ENCODE measurements at regions not wholly inside any gene's neighbourhood (a gene's known extent, or its start where the extent isn't known, plus 50 kb on each side); places are given as distances from the start of the nearest gene placed in this dataset.

GRCh38 chr14:53325176-53325806 is 172.2 kb upstream of the DDHD1 start:
- H3K9me3 Mint-ChIP-seq: peaks cover 8% of the 10 kb centered on the region
- DNase-seq: no peak
- peaks cover 3% of the 10 kb centered on the region for H3K36me3 Mint-ChIP-seq (ENCODE audit: low read depth)
- H3K27me3 Mint-ChIP-seq (ENCODE audit: insufficient read depth): no peaks in the 10 kb centered on the region
- no peak overlapping the region for H3K4me3 Mint-ChIP-seq
- Histone ChIP-seq H3K27ac (ENCODE audit: low read depth, low read length) (no peak overlapping the region), H3K36me3 (ENCODE audit: control insufficient read depth, insufficient read depth, low read length) (no peaks in the 10 kb centered on the region), H3K4me1 (ENCODE audit: control insufficient read depth, insufficient read depth, low read length) (peaks cover 8% of the 10 kb centered on the region), H3K4me3 (ENCODE audit: low read length) (no peak overlapping the region), H3K27me3 (ENCODE audit: control insufficient read depth, insufficient read depth, low read length, poor library complexity, severe bottlenecking) (no peaks in the 10 kb centered on the region), H3K9me3 (ENCODE audit: control insufficient read depth, low read length) (no peaks in the 10 kb centered on the region), H3K9ac (ENCODE audit: extremely low read depth, low read length, poor library complexity, severe bottlenecking) (no peak overlapping the region)
- TF ChIP-seq CTCF (conservative IDR thresholded peaks at IDR 0.05): peak; percentile 77
- peaks cover 20% of the 10 kb centered on the region for H3K4me1 Mint-ChIP-seq
- H3K27ac Mint-ChIP-seq: no peak overlapping the region

- Histone ChIP-seq H3K36me3 (ENCODE audit: control insufficient read depth, insufficient read depth, low read length) (peaks cover 5% of the 10 kb centered on the region), H3K9me3 (ENCODE audit: control insufficient read depth, low read length) (peaks cover 48% of the 10 kb centered on the region), H3K27ac (ENCODE audit: low read depth, low read length) (no peak overlapping the region), H3K9ac (ENCODE audit: extremely low read depth, low read length, poor library complexity, severe bottlenecking) (no peak overlapping the region), H3K4me1 (ENCODE audit: control insufficient read depth, insufficient read depth, low read length) (no peaks in the 10 kb centered on the region), H3K27me3 (ENCODE audit: control insufficient read depth, insufficient read depth, low read length, poor library complexity, severe bottlenecking) (no peaks in the 10 kb centered on the region), H3K4me3 (ENCODE audit: low read length) (no peak overlapping the region)
- no peak for DNase-seq
- no peak overlapping the region for H3K4me3 Mint-ChIP-seq
- H3K36me3 Mint-ChIP-seq (ENCODE audit: low read depth): peaks cover 46% of the 10 kb centered on the region
- no peak for TF ChIP-seq CTCF (conservative IDR thresholded peaks at IDR 0.05)
- peaks cover 73% of the 10 kb centered on the region for H3K9me3 Mint-ChIP-seq
- H3K27me3 Mint-ChIP-seq (ENCODE audit: insufficient read depth): no peaks in the 10 kb centered on the region
- no peak overlapping the region for H3K27ac Mint-ChIP-seq
- WGBS, 2 experiments (ENCODE audit: insufficient coverage in 1 of 2, insufficient read length in 1 of 2): 65 to 83% methylated on average over 3 to 5 of the region's 5 CpGs
- no peaks in the 10 kb centered on the region for H3K4me1 Mint-ChIP-seq
These were observed 163.4 kb upstream of the DDHD1 start for GRCh38 chr14:53316504-53316903.

- Histone ChIP-seq H3K9ac (ENCODE audit: extremely low read depth, low read length, poor library complexity, severe bottlenecking) (no peak overlapping the region), H3K27ac (ENCODE audit: low read depth, low read length) (no peak overlapping the region), H3K4me3 (ENCODE audit: low read length) (peak overlapping the region; percentile 54), H3K4me1 (ENCODE audit: control insufficient read depth, insufficient read depth, low read length) (peaks cover 2% of the 10 kb centered on the region), H3K27me3 (ENCODE audit: control insufficient read depth, insufficient read depth, low read length, poor library complexity, severe bottlenecking) (no peaks in the 10 kb centered on the region), H3K9me3 (ENCODE audit: control insufficient read depth, low read length) (peaks cover 51% of the 10 kb centered on the region), H3K36me3 (ENCODE audit: control insufficient read depth, insufficient read depth, low read length) (no peaks in the 10 kb centered on the region)
- DNase-seq: no peak
- Mint-ChIP-seq H3K36me3 (ENCODE audit: low read depth) (peaks cover 37% of the 10 kb centered on the region), H3K27me3 (ENCODE audit: insufficient read depth) (no peaks in the 10 kb centered on the region), H3K4me1 (no peaks in the 10 kb centered on the region), H3K4me3 (no peak overlapping the region), H3K27ac (no peak overlapping the region), H3K9me3 (peaks cover 48% of the 10 kb centered on the region)
- 94% methylated on average over 2 of the region's 2 CpGs; no CpG with 5 or more reads in 1 of the 2 experiments for WGBS, 2 experiments (ENCODE audit: insufficient coverage in 1 of 2, insufficient read length in 1 of 2)
- no peak for TF ChIP-seq CTCF (conservative IDR thresholded peaks at IDR 0.05)
These were observed 157.3 kb upstream of the DDHD1 start for GRCh38 chr14:53310412-53310811.
